H1 (cell line): ENCODE measurements at regions not wholly inside any gene's neighbourhood (a gene's known extent, or its start where the extent isn't known, plus 50 kb on each side); places are given as distances from the start of the nearest gene placed in this dataset.

Source experiments
- SRF ChIP-seq: IDR thresholded peaks from 2 replicates; pipeline ENCODE4 v1.6.1; 2011; ENCODE audit warnings: mild to moderate bottlenecking, low read depth, low read length, moderate library complexity
- SUZ12 ChIP-seq: fragments of 200-600 bp; sonication (generic); IDR thresholded peaks from 2 replicates; pipeline ENCODE4 v1.6.1; 2012; ENCODE audit warnings: mild to moderate bottlenecking, inconsistent platforms, low read length, moderate library complexity, mixed read lengths
- TF ChIP-seq, protein P1 (sequence below): fragments of 300-600 bp; sonication (generic); IDR thresholded peaks from 2 replicates; pipeline ENCODE4 v1.7.1; 2012; ENCODE audit warnings: low read length, moderate library complexity, mild to moderate bottlenecking, inconsistent platforms; ENCODE audit not compliant: insufficient replicate concordance
- TF ChIP-seq, protein P2 (sequence below), 3 experiments: IDR thresholded peaks; 1 replicate in 2 of 3; 2 replicates in 1 of 3; pipeline versions ENCODE4 v1.5.1 to v1.6.1; 2011; ENCODE audit warnings: low read length in 3 of 3, mild to moderate bottlenecking in 3 of 3, inconsistent platforms in 2 of 3, low read depth in 1 of 3, moderate library complexity in 1 of 3; ENCODE audit not compliant: insufficient read depth in 1 of 3; ENCODE audit errors: control extremely low read depth in 1 of 3

DNA sequence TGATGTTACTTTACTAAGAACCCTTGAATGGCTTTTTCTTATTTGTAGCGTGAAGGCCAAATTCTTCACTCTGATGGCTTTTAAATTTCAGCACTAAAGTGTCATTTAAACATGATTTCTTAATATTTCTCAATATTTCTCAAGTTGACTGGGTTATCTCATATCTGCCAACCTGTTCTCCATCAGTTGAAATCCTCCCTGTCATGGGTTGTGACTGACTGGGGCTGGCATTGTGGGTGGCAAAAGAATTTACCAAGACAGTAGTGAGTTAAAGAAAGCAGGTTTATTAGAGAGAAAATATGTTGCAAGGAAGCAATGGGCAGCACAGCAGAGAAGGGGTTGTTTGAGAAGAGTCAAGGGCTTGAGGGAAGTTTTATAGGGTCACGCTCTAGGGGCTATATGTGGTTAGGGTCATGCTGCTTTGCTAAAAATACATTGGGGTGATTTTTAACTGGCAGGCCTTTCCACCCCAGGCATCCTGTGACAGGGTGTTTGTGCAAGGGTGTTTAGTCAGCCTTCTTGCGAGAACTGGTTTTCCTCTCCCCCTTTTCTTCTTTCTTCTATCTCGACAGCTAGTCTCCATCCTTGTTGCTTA lies 232.8 kb upstream of the SEL1L start (continued):
- TF ChIP-seq, protein P1, sequence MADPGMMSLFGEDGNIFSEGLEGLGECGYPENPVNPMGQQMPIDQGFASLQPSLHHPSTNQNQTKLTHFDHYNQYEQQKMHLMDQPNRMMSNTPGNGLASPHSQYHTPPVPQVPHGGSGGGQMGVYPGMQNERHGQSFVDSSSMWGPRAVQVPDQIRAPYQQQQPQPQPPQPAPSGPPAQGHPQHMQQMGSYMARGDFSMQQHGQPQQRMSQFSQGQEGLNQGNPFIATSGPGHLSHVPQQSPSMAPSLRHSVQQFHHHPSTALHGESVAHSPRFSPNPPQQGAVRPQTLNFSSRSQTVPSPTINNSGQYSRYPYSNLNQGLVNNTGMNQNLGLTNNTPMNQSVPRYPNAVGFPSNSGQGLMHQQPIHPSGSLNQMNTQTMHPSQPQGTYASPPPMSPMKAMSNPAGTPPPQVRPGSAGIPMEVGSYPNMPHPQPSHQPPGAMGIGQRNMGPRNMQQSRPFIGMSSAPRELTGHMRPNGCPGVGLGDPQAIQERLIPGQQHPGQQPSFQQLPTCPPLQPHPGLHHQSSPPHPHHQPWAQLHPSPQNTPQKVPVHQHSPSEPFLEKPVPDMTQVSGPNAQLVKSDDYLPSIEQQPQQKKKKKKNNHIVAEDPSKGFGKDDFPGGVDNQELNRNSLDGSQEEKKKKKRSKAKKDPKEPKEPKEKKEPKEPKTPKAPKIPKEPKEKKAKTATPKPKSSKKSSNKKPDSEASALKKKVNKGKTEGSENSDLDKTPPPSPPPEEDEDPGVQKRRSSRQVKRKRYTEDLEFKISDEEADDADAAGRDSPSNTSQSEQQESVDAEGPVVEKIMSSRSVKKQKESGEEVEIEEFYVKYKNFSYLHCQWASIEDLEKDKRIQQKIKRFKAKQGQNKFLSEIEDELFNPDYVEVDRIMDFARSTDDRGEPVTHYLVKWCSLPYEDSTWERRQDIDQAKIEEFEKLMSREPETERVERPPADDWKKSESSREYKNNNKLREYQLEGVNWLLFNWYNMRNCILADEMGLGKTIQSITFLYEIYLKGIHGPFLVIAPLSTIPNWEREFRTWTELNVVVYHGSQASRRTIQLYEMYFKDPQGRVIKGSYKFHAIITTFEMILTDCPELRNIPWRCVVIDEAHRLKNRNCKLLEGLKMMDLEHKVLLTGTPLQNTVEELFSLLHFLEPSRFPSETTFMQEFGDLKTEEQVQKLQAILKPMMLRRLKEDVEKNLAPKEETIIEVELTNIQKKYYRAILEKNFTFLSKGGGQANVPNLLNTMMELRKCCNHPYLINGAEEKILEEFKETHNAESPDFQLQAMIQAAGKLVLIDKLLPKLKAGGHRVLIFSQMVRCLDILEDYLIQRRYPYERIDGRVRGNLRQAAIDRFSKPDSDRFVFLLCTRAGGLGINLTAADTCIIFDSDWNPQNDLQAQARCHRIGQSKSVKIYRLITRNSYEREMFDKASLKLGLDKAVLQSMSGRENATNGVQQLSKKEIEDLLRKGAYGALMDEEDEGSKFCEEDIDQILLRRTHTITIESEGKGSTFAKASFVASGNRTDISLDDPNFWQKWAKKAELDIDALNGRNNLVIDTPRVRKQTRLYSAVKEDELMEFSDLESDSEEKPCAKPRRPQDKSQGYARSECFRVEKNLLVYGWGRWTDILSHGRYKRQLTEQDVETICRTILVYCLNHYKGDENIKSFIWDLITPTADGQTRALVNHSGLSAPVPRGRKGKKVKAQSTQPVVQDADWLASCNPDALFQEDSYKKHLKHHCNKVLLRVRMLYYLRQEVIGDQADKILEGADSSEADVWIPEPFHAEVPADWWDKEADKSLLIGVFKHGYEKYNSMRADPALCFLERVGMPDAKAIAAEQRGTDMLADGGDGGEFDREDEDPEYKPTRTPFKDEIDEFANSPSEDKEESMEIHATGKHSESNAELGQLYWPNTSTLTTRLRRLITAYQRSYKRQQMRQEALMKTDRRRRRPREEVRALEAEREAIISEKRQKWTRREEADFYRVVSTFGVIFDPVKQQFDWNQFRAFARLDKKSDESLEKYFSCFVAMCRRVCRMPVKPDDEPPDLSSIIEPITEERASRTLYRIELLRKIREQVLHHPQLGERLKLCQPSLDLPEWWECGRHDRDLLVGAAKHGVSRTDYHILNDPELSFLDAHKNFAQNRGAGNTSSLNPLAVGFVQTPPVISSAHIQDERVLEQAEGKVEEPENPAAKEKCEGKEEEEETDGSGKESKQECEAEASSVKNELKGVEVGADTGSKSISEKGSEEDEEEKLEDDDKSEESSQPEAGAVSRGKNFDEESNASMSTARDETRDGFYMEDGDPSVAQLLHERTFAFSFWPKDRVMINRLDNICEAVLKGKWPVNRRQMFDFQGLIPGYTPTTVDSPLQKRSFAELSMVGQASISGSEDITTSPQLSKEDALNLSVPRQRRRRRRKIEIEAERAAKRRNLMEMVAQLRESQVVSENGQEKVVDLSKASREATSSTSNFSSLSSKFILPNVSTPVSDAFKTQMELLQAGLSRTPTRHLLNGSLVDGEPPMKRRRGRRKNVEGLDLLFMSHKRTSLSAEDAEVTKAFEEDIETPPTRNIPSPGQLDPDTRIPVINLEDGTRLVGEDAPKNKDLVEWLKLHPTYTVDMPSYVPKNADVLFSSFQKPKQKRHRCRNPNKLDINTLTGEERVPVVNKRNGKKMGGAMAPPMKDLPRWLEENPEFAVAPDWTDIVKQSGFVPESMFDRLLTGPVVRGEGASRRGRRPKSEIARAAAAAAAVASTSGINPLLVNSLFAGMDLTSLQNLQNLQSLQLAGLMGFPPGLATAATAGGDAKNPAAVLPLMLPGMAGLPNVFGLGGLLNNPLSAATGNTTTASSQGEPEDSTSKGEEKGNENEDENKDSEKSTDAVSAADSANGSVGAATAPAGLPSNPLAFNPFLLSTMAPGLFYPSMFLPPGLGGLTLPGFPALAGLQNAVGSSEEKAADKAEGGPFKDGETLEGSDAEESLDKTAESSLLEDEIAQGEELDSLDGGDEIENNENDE, result no peak
- TF ChIP-seq, protein P2, sequence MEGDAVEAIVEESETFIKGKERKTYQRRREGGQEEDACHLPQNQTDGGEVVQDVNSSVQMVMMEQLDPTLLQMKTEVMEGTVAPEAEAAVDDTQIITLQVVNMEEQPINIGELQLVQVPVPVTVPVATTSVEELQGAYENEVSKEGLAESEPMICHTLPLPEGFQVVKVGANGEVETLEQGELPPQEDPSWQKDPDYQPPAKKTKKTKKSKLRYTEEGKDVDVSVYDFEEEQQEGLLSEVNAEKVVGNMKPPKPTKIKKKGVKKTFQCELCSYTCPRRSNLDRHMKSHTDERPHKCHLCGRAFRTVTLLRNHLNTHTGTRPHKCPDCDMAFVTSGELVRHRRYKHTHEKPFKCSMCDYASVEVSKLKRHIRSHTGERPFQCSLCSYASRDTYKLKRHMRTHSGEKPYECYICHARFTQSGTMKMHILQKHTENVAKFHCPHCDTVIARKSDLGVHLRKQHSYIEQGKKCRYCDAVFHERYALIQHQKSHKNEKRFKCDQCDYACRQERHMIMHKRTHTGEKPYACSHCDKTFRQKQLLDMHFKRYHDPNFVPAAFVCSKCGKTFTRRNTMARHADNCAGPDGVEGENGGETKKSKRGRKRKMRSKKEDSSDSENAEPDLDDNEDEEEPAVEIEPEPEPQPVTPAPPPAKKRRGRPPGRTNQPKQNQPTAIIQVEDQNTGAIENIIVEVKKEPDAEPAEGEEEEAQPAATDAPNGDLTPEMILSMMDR (IDR thresholded peaks at IDR 0.05; ENCODE audit: control extremely low read depth in 1 of 3, insufficient read depth in 1 of 3, low read depth in 1 of 3, low read length in 3 of 3), result no peak
- TF ChIP-seq SUZ12, result no peak
- no peak for TF ChIP-seq SRF
